ENCODE measurements at regions not wholly inside any gene's neighbourhood (a gene's known extent, or its start where the extent isn't known, plus 50 kb on each side); places are given as distances from the start of the nearest gene placed in this dataset.
"Not testable (repeated sequence)": the region's sequence is repeated elsewhere in the genome, so short reads cannot be mapped to it uniquely, and the experiment has no call there.

DNA sequence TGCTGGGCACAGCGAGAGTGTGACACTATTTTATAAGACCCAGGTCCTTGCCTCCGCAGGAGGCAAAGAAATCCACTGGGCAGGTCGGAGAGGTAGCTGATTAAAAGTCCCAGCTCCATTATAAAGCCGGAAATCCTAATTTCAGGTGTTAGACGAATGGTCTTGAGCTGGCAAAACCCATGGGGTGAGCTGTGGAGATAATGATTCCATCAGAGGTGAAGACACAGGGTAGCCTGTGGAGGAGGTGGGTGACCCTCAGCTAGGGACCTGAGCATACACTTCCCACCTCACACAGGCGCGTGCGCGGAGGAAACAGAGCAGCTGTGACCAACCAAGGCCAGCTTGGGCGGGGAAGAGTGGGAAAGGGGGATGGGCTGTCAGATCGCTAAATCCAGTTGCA is 201.7 kb upstream of the CXCR4 start:
- DNase-seq, result no peak

DNA sequence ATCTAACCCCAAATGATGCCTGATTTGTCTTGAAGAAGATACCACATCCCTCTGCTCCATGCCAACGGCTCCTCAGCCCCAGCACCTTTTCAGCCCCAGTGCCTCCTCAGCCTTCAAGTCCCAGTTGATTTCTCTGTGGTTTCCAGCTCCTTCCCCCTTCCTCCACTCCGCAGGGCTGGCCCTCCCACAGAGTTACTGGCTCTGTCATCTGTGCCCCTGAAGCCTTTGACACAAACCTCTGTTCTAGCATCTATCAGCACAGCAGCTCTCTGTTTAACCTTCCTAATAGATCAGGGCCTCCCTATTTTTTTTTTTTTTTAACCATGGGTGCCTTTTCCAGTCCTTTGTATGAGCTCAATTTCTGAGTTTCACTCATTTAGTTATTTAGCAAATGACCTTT is 201.3 kb upstream of the CXCR4 start:
- DNase-seq, result no peak

DNA sequence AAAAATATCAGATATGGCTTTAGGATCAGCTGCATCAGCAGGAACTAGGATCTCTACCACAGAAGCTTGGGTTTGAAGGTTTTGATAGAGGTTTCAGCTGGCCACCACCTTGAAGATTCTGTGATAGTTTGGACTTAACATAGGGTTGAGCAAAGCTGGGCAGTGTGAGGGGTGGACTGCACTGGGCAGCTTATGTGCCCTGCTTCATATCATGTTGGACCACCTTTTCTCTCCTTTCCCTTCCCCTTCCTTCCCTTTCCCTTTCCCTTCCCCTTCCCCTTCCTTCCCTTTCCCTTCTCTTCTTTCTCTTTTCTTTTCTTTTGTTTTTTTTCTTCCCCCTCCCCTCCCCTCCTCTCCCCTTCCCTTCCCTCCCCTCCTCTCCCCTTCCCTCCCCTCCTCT is 196.3 kb upstream of the CXCR4 start:
- no peak for DNase-seq

DNA sequence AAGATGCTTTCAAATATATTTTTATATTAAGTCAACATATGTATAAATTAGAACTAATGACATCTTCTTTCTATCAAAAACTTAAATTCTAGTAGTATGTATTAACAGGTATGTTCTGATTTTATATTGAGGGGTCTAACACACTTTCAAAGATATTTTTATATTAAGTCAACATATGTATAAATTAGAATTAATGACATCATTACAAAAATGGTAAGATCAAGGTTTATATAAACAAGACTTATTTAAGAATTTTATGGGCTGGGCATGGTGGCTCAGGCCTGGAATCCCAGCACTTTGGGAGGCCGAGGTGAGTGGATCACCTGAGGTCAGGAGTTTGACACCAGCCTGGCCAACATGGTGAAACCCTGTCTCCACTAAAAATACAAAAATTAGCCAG is 194.6 kb upstream of the CXCR4 start:
- not testable (repeated sequence) for DNase-seq

- no peak for DNase-seq
Observed at GRCh38 chr2:136310797-136311603, 193.1 kb upstream of the CXCR4 start.

GRCh38 chr2:136310005-136310495 is 192.1 kb upstream of the CXCR4 start:
- DNase-seq, result no peak

GRCh38 chr2:136308611-136309010 is 190.7 kb upstream of the CXCR4 start:
- DNase-seq, result no peak

DNA sequence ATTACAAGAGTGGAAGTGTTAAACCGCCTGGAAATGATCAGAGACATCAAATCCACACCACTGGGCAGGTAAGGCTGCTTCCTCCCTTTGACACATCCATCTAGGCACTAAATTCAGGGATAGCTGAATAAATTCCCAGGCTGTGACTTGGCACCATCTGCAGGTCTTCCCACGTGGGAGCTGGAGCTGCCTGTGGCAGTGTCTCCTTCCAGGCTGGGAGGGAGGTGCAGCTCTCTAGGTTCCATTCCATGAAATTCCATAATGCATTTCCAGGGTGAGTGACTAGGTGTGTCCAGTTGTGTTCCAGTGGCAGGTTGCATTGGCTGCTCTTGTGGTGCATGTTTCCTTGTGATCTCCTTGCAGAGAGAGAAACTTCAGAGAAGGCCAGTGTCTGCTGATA is 188.9 kb upstream of the CXCR4 start:
- no peak for DNase-seq

DNA sequence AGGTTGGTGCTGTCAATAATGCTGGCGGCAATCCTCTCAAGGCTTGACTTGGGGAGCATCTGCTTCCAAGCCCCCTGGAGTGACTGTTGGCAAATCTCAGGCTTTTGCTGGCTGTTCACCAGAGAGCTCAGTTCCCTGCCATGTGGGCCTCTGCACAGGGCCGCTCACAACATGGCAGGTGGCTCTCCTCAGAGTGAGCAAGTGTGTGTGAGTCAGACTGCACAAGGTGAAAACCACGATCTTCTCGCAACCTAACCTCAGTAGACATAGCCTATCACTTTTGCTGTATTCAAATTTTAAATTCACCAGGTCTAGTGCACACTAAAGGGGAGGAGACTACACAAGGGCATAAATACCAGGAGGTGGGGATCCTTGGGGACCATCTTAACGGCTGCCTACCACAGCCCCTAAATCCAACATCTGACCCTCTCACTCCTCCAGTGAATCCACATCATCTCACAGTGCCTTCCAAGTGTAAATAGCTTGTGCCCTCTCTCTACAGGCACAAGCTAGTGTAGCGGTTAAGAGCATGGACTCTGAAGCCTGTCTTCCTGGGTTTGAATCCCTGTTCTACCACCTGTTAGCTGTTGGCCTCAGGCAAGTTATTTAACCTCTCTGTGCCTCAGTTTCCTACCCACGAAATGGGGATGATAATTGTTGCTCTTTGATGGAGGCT is 187.7 kb upstream of the CXCR4 start:
- DNase-seq, result peak; percentile 67

DNA sequence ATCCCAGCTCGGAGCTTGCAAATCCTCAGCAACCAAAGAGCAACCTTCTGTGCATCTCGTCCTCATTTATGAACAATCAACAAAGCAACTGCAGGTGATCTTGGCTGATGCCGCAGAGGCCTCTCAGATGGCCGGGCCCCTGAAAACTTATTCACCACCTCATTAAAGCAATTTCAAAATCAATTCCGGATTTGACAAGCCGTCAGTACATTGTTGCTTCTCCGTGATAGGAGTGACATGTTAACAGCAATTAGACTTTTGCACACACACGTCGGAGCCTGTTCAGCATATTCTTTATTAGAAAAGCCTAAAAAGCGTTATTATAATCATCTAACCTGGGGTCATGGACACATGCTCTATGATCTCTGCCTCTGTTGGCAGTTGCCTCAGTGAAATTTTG is 183.1 kb upstream of the CXCR4 start:
- DNase-seq, result no peak

GRCh38 chr2:136298631-136299030 is 180.7 kb upstream of the CXCR4 start:
- no peak for DNase-seq

GRCh38 chr2:136297994-136298393 is 180.0 kb upstream of the CXCR4 start:
- DNase-seq, result no peak

DNA sequence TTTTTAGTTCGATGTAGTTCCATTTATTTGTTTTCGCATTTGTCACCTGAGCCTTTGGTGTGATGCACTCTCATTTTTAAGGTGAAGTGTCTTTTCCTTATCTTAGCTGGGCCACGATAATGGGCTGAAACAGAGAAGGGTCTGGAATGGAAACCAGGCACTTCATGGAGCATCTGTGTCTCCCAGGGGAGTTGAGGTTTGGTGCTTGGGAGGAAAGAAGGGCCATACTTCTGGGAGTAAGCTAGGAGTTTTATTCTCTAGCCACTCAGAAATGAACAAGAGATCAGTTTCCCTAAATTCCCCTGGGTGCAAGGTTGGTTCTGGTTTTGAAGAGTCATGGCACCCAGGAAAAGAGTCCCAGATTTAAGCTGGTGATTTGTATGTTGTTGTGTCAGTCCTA is 179.4 kb upstream of the CXCR4 start:
- no peak for DNase-seq

GRCh38 chr2:136295168-136295567 is 177.2 kb upstream of the CXCR4 start:
- no peak for DNase-seq

- no peak for DNase-seq
Observed at GRCh38 chr2:136291871-136292270, 173.9 kb upstream of the CXCR4 start.

GRCh38 chr2:136290326-136290725 is 172.4 kb upstream of the CXCR4 start:
- DNase-seq, result no peak

DNA sequence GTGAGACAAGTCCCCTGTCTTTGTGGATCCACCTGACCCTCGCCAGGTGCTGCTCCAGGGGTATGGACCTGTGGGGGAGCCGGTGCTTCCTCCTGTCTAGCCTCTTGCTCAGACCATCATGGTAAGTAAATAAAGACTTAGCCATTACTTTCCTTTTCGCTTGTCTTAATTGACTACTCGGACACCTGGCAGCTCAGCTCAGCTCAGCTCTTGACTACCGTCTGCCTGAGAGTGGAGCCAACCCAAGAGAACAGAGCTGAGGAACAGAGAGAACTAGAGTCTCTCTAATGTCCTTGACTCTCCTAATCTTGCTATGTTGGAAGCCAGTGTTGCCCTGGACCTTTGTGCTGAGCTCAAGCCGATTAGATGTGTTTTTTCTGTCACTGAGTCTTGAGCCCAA is 170.3 kb upstream of the CXCR4 start:
- DNase-seq, result no peak

DNA sequence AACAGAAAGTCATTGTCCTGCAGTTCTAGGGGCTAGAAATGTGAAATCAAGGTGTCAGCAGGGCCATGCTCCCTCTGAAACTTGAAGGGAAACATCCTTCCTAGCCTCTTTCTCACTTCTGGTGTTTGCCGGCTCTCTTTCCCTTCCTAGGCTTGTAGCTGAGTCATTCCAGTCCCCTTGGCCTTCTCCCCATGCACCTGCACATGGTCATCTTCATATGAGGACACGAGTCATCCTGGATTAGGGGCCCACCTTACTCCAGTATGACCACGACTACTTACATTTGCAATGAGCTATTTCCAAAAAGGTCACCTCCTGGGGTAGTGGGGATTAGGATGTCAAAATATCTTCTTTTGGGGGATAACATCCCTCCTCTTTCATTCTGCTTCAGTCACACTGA is 168.5 kb upstream of the CXCR4 start:
- no peak for DNase-seq

DNA sequence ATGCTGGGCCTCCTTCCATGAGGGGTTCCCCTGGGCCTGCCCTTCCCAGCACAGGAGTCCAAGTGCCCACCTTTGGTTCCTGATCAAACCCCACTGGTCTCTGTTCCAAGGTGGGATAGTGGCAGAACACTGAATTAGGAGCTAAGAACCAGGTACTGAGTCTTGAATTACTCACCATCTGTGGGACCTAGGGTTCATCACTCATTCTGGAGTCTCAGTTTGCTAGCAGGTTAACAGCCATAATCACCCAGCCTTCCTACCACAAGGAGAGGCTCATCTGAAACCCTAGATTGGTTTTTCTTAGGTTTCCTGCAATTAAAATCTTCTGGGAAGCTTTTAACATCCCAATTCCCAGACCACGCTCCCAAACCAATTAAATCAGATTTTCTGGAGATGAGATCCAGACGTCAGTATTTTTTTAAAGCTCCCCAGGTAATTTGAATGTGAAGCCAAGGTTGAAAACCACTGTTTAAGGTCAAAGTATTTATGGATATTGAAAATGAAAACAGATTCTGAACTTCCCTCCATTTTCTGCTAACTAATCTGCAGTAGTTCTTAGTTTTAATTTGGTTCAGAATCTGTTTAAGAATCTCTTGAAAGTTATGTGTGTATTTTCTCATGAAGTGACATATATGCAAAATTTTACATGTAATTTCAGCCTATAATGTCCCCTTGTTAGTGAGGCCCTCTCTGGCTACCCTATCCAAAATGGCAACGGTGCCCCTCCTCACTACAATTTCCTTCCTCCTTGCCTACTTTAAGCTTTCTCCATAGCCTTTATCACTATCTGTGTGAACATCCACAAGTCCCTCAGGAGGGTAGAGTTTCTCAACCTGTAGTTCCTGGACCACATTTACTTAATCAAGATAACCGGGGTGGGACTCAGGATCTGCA is 166.5 kb upstream of the CXCR4 start:
- DNase-seq, result no peak

DNA sequence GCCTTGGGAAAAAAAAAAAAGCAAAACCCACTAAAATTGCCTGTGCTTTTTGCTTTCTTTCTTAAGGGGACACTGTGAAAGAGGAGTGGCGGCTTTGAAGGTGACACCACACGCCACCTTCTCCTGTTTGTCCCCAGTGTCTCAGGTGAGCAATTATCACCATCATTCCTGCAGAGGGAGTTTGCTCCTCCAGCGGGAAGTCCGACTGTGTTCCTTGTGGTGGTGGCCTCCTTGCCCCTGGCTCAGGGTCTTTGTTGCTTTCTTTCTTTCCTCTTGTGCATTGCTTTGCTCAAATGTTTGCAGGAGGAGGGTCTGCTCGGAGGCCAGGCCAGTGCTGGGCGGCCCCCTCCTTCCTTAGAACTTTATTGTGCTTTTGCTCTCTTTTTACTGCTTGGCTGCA is 164.3 kb upstream of the CXCR4 start:
- no peak for DNase-seq

DNA sequence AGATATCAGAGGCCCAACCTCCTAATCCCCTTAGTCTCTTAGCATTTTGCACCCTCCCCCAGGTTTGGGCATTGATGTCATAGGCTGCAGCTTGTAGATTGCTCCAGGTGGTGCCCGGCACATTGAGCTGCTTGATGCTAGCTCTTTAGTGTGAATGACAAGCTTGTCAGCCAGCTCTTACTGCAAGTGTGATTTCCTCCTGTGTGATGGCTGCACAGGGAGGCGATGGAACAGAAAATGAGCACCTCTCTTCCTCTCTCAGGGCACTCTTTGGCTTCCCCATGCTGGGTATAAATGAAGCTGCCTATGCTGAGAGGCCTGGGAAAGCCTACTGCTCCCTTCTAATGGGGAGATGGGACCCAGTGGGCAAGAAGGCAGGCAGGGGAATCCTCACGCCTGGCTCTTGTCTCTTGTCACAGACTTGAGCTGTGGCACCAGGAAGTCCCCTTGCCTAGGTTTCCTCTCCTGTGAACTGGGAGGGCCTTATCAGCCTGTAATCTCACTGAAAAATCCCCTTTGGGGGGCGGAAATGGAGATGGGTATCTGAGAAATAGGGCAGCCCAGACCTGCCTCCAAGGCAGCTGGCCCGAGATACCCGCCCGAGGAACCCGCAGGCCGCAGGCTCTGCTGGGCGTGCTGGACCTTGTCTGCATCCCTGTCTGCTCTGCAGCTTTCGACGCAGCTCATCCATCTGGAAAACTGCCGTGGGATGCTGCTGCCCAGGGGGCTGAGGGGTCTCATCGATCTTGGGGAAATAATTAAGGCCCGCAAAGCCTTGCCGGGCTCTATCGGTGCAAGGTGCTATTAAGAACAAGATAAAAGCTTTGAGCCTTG is 163.5 kb upstream of the CXCR4 start:
- DNase-seq, result peak; percentile 57

DNA sequence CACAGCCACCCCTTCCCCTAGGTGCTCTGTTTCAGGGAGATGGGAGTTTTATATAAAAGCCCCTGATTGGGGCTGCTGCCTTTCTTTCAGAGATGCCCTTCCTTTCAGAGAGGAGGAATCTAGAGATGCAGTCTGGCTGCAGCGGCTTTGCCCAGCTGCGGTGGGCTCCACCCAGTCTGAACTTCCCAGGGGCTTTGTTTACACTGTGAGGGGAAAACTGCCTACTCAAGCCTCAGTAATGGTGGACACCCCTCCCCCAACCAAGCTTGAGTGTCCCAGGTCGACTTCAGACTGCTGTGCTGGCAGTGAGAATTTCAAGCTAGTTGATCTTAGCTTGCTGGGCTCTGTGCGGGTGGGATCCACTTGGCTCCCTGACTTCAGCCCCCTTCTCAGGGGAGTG is 148.4 kb upstream of the CXCR4 start:
- DNase-seq, result not testable (repeated sequence)
